Tibial nerve (tissue), 4 donors: ENCODE measurements at regions not wholly inside any gene's neighbourhood (a gene's known extent, or its start where the extent isn't known, plus 50 kb on each side); places are given as distances from the start of the nearest gene placed in this dataset.

Experiments
- CTCF ChIP-seq, 5 experiments: fragments of 200-600 bp in 3 of 5; fragments of 450-650 bp in 2 of 5; sonication (generic) in 3 of 5; IDR thresholded peaks; one replicate each; pipeline ENCODE4 v1.5.1; 2016 to 2019; ENCODE audit warnings: antibody characterized with exemption in 5 of 5, mild to moderate bottlenecking in 3 of 5, moderate library complexity in 2 of 5
- EP300 ChIP-seq, 2 donors: sonication (generic); formaldehyde crosslinking; IDR thresholded peaks; one replicate each; pipeline ENCODE4 v1.6.1; 2017; ENCODE audit warnings: antibody characterized with exemption in 2 of 2, mild to moderate bottlenecking in 1 of 2
- POLR2A ChIP-seq, 2 donors: fragments of 450-650 bp; IDR thresholded peaks; one replicate each; pipeline ENCODE4 v1.6.1; 2017; ENCODE audit warnings: antibody characterized with exemption in 2 of 2, mild to moderate bottlenecking in 2 of 2, moderate library complexity in 2 of 2

- TF ChIP-seq CTCF (IDR thresholded peaks at IDR 0.05) (no peak), POLR2A (IDR thresholded peaks at IDR 0.05) (no peak), EP300 (IDR thresholded peaks at IDR 0.05) (peak in 1 of 2 donors; percentile 16)
These were observed 112.0 kb downstream of the TSPAN8 start for GRCh38 chr12:71045781-71046180.
